HCT116 (cell line): ENCODE measurements at regions not wholly inside any gene's neighbourhood (a gene's known extent, or its start where the extent isn't known, plus 50 kb on each side); places are given as distances from the start of the nearest gene placed in this dataset.

Experiments used
- ATAC-seq: fragments of 200-7000 bp; cut with Tn5 transposase; 2 replicates; pipeline ENCODE4 v1.9.1; 2020; ENCODE audit warnings: mild to moderate bottlenecking, moderate library complexity
- BruUV-seq: library from RNA; stranded (reverse); fragments of 400-500 nt; replicated peaks from 2 replicates; lab custom pipeline; 2021; lab: Mats Ljungman, UMichigan
- CTCF ChIA-PET: fragments of 300-600 bp; sonication (Branson Sonifier 250); formaldehyde crosslinking; loops from one replicate; lab custom pipeline; 2021; ENCODE audit warnings: antibody characterized with exemption; lab: Charles Lee
- POLR2A ChIA-PET: fragments of 300-600, 350-600 bp; sonication (Branson Sonifier 250); formaldehyde crosslinking; loops from one replicate; lab custom pipeline; 2021; ENCODE audit warnings: antibody characterized with exemption; lab: Charles Lee
- RAD21 ChIA-PET, 2 experiments: fragments of 300-600 bp; sonication (Branson Sonifier 250); formaldehyde crosslinking; loops; one replicate each; lab custom pipeline; 2023; ENCODE audit warnings: low total read pairs in 2 of 2; ENCODE audit not compliant: uncharacterized antibody in 2 of 2, unreplicated experiment in 2 of 2, low non-redundant PET in 1 of 2; lab: Charles Lee
- DNase-seq: peaks from one replicate; pipeline ENCODE4 v3.0.0-alpha.2; 2010; ENCODE audit warnings: low read depth, low spot score
- H2AFZ ChIP-seq: fragments of 200-600 bp; shearing (Covaris generic), sonication (generic); 2 replicates; pipeline ENCODE4 v1.6.1; 2017; ENCODE audit warnings: low read depth, mixed run types, mixed read lengths, antibody characterized with exemption, low read length; ENCODE audit not compliant: poor library complexity, severe bottlenecking
- H3K27ac ChIP-seq: 2 replicates; pipeline ENCODE4 v1.5.1; 2012; ENCODE audit warnings: low read depth, low read length
- H3K27me3 ChIP-seq: fragments of 200-600 bp; sonication (generic); 2 replicates; pipeline ENCODE4 v1.6.1; 2016; ENCODE audit warnings: mixed run types, low read length, mixed read lengths; ENCODE audit not compliant: insufficient read depth
- H3K36me3 ChIP-seq, 2 experiments: fragments of 200-500 bp in 1 of 2; fragments of 200-600 bp in 1 of 2; sonication (Bioruptor generic) in 1 of 2; sonication (generic) in 1 of 2; 2 replicates each; pipeline versions ENCODE4 v1.5.1 to v1.6.1; 2014 to 2016; ENCODE audit warnings: low read length in 2 of 2, inconsistent platforms in 1 of 2, mixed read lengths in 1 of 2, mixed run types in 1 of 2; ENCODE audit not compliant: insufficient read depth in 2 of 2, control insufficient read depth in 1 of 2
- H3K4me1 ChIP-seq, 2 experiments: fragments of 200-600 bp in 1 of 2; sonication (generic) in 1 of 2; 2 replicates each; pipeline versions ENCODE4 v1.5.1 to v1.6.1; 2012 to 2017; ENCODE audit warnings: low read length in 2 of 2, inconsistent platforms in 1 of 2, mild to moderate bottlenecking in 1 of 2, mixed read lengths in 1 of 2, mixed run types in 1 of 2, moderate library complexity in 1 of 2; ENCODE audit not compliant: insufficient read depth in 2 of 2, control insufficient read depth in 1 of 2
- H3K4me2 ChIP-seq: fragments of 200-600 bp; sonication (generic); 2 replicates; pipeline ENCODE4 v1.6.1; 2017; ENCODE audit warnings: mixed run types, low read length, mixed read lengths
- H3K4me3 ChIP-seq, 2 experiments: fragments of 200-600 bp in 1 of 2; sonication (generic) in 1 of 2; replicated peaks in 1 of 2; 2 replicates each; pipeline ENCODE4 v1.5.1; 2011 to 2016; ENCODE audit warnings: low read length in 2 of 2, control low read depth in 1 of 2, low read depth in 1 of 2, mild to moderate bottlenecking in 1 of 2, mixed read lengths in 1 of 2, mixed run types in 1 of 2
- H3K79me2 ChIP-seq: fragments of 200-600 bp; sonication (generic); 2 replicates; pipeline ENCODE4 v1.6.1; 2017; ENCODE audit warnings: mild to moderate bottlenecking, mixed run types, low read length, moderate library complexity, mixed read lengths; ENCODE audit not compliant: insufficient read depth
- H3K9ac ChIP-seq: fragments of 200-600 bp; sonication (generic); 2 replicates; pipeline ENCODE4 v1.6.1; 2016; ENCODE audit warnings: low read length, mixed read lengths
- H3K9me2 ChIP-seq: fragments of 200-600 bp; sonication (generic), shearing (Covaris generic); 2 replicates; pipeline ENCODE4 v1.6.1; 2017; ENCODE audit warnings: mixed run types, mild to moderate bottlenecking, moderate library complexity; ENCODE audit not compliant: insufficient read depth
- H3K9me3 ChIP-seq, 2 experiments: fragments of 200-500 bp in 1 of 2; fragments of 200-600 bp in 1 of 2; sonication (Bioruptor generic) in 1 of 2; sonication (generic) in 1 of 2; 2 replicates each; pipeline ENCODE4 v1.6.1; 2014 to 2017; ENCODE audit warnings: low read length in 2 of 2, mixed read lengths in 2 of 2, inconsistent platforms in 1 of 2, low read depth in 1 of 2, mild to moderate bottlenecking in 1 of 2, mixed run types in 1 of 2, moderate library complexity in 1 of 2; ENCODE audit not compliant: control insufficient read depth in 1 of 2, insufficient read depth in 1 of 2
- H4K20me1 ChIP-seq: fragments of 200-600 bp; sonication (generic), shearing (Covaris generic); 2 replicates; pipeline ENCODE4 v1.6.1; 2017; ENCODE audit warnings: mixed run types, mild to moderate bottlenecking, moderate library complexity; ENCODE audit not compliant: insufficient read depth
- CBX3 ChIP-seq: IDR thresholded peaks from 2 replicates; pipeline ENCODE4 v1.6.1; 2012; ENCODE audit warnings: low read depth
- CEBPB ChIP-seq: IDR thresholded peaks from 2 replicates; pipeline ENCODE4 v1.6.1; 2012; ENCODE audit warnings: low read depth
- EZH2 ChIP-seq: fragments of 200-600 bp; sonication (generic); IDR thresholded peaks from 2 replicates; pipeline ENCODE4 v1.6.1; 2017; ENCODE audit warnings: antibody characterized with exemption, mixed run types
- FOSL1 ChIP-seq: IDR thresholded peaks from 2 replicates; pipeline ENCODE4 v1.6.1; 2012; ENCODE audit warnings: low read depth
- SP1 ChIP-seq: IDR thresholded peaks from 2 replicates; pipeline ENCODE4 v1.6.1; 2012; ENCODE audit warnings: low read depth
- TCF7L2 ChIP-seq: IDR thresholded peaks from 2 replicates; pipeline ENCODE4 v1.7.0; 2011; ENCODE audit warnings: borderline replicate concordance, inconsistent platforms; ENCODE audit not compliant: insufficient read depth, insufficient read length; ENCODE audit errors: extremely low read depth
- ZNF274 ChIP-seq: fragments of 200-500 bp; sonication (Bioruptor generic); IDR thresholded peaks from 2 replicates; pipeline ENCODE4 v1.6.1; 2014; ENCODE audit warnings: mild to moderate bottlenecking, low read depth, low read length, inconsistent platforms
- intact Hi-C: fragments of 100-400 bp; cut with micrococcal nuclease; formaldehyde crosslinking; loops from 2 replicates; pipeline ENCODE4 v1.10.0; 2022

- TF ChIP-seq EZH2, result no peak
- TF ChIP-seq TCF7L2, result no peak
- no peak for TF ChIP-seq SP1
- Histone ChIP-seq H3K9ac (no peak overlapping the region), H3K36me3 (no peaks in the 10 kb centered on the region), H3K4me1 (no peaks in the 10 kb centered on the region), H3K4me2 (no peak overlapping the region), H2AFZ (no peak overlapping the region), H4K20me1 (no peaks in the 10 kb centered on the region), H3K9me3 (no peaks in the 10 kb centered on the region), H3K4me3 (no peak overlapping the region), H3K27ac (no peak overlapping the region), H3K9me2 (0 out of 2 replicates have a peak, but pooled peaks cover 3% of the 10 kb centered on the region), H3K79me2 (no peaks in the 10 kb centered on the region), H3K27me3 (no peaks in the 10 kb centered on the region)
- BruUV-seq, result no TSS peak
- ChIA-PET RAD21 (no interaction called here), CTCF (no interaction called here), POLR2A (no interaction called here)
- ATAC-seq, result no peak
- no peak for DNase-seq
- intact Hi-C loops, result no loop called here
Observed at GRCh38 chr1:218207194-218207593, 77.9 kb upstream of the RRP15 start.

GRCh38 chr1:218209351-218209861 lies 75.7 kb upstream of the RRP15 start:
- ATAC-seq (peak; percentile 57), DNase-seq (peak; percentile 21)
- RAD21 ChIA-PET, result no interaction called here
- intact Hi-C loops, result no loop called here
- Histone ChIP-seq H3K27ac (no peak overlapping the region), H3K9me3 (no peaks in the 10 kb centered on the region), H3K27me3 (no peaks in the 10 kb centered on the region; the same call in none of the 2 replicates), H3K79me2 (no peaks in the 10 kb centered on the region), H3K4me1 (no peaks in the 10 kb centered on the region), H2AFZ (no peak overlapping the region), H3K9me2 (0 out of 2 replicates have a peak, but pooled peaks cover 3% of the 10 kb centered on the region), H3K4me3 (no peak overlapping the region), H4K20me1 (no peaks in the 10 kb centered on the region), H3K9ac (no peak overlapping the region), H3K36me3 (no peaks in the 10 kb centered on the region), H3K4me2 (no peak overlapping the region)
- CTCF ChIA-PET, result no interaction called here
- peak; percentile 30 for TF ChIP-seq SP1
- no peak for TF ChIP-seq EZH2
- no peak for TF ChIP-seq ZNF274
- TF ChIP-seq CEBPB, result peak; percentile 41; the same call in 1 of the 2 replicates
- TF ChIP-seq FOSL1, result 0 out of 2 replicates have a peak, but pooled peaks have one; percentile 10
- no peak for TF ChIP-seq CBX3
- POLR2A ChIA-PET, result no interaction called here
- BruUV-seq, result no TSS peak
